ENCODE measurements at regions not wholly inside any gene's neighbourhood (a gene's known extent, or its start where the extent isn't known, plus 50 kb on each side); places are given as distances from the start of the nearest gene placed in this dataset.

DNA sequence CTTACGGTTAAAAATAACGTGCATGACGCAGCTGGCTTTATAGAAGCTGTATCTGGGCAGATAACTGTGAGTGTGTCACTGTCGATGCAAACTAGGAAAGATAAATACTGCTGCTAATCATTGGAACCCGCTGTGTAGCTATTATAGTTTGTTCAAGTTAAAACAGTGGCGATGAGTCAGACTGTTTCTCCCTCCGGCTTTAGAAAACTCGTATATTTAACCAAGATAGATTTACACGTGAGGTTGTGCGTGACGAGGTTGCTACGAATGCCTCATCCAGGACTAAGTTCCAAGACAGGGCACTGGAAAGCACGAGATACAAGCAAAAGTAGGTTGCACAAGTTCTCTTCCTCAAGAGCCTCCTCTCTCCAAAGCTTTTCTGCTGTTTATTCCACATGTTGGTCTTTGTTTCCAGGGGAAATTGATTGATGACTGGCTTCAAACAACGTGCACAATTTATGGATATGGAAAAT is 270.7 kb downstream of the FBXW7 start:
- TF ChIP-seq, protein P1, sequence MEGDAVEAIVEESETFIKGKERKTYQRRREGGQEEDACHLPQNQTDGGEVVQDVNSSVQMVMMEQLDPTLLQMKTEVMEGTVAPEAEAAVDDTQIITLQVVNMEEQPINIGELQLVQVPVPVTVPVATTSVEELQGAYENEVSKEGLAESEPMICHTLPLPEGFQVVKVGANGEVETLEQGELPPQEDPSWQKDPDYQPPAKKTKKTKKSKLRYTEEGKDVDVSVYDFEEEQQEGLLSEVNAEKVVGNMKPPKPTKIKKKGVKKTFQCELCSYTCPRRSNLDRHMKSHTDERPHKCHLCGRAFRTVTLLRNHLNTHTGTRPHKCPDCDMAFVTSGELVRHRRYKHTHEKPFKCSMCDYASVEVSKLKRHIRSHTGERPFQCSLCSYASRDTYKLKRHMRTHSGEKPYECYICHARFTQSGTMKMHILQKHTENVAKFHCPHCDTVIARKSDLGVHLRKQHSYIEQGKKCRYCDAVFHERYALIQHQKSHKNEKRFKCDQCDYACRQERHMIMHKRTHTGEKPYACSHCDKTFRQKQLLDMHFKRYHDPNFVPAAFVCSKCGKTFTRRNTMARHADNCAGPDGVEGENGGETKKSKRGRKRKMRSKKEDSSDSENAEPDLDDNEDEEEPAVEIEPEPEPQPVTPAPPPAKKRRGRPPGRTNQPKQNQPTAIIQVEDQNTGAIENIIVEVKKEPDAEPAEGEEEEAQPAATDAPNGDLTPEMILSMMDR (IDR thresholded peaks at IDR 0.05; ENCODE audit: poor library complexity): no peak
- TF ChIP-seq EZH2 (IDR thresholded peaks at IDR 0.05; ENCODE audit: borderline replicate concordance) (no peak), EZH2phosphoT487 (IDR thresholded peaks at IDR 0.05; ENCODE audit: low read depth, severe bottlenecking, unreplicated experiment) (no peak)
- DNase-seq (ENCODE audit: low spot score): peak; percentile 88
- WGBS (ENCODE audit: low lambda C conversion rate, missing lambda C conversion rate): 5% methylated on average over 14 of the region's 14 CpGs
- Histone ChIP-seq H3K36me3 (replicated peaks; ENCODE audit: insufficient read depth, low read depth) (no peaks in the 10 kb centered on the region), H3K27me3 (no peaks in the 10 kb centered on the region), H3K4me3 (no peak overlapping the region), H3K27ac (peak overlapping the region; percentile 74), H3K4me1 (ENCODE audit: insufficient read depth) (peaks cover 11% of the 10 kb centered on the region), H3K9me3 (ENCODE audit: low read depth) (peaks cover 6% of the 10 kb centered on the region), H4K20me1 (ENCODE audit: insufficient read depth, poor library complexity, severe bottlenecking) (no peaks in the 10 kb centered on the region), H3K4me2 (peak overlapping the region; percentile 66), H3K79me2 (no peaks in the 10 kb centered on the region), H2AFZ (no peak overlapping the region), H3K9me2 (replicated peaks; ENCODE audit: insufficient read depth) (no peaks in the 10 kb centered on the region)

DNA sequence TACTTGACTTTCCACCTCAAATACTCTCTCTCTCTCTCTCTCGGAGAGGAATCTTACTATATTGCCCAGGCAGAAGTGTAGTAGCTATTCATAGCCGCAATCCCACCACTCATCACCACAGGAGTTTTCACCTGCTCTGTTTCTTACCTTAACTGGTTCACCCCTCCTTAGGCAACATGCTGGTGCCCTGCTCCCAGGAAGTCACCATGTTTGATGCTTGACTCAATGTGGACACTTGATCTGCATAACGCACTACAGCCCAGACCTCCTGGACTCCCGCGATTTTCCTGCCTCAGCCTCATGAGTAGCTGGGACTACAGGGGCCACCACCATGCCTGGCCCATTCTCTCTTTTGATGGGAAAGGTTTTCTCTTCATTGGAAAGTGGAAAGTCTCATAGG is 271.8 kb downstream of the FBXW7 start:
- Histone ChIP-seq H3K27me3 (no peaks in the 10 kb centered on the region), H3K9me3 (ENCODE audit: low read depth) (peaks cover 6% of the 10 kb centered on the region), H3K27ac (no peak overlapping the region), H4K20me1 (ENCODE audit: insufficient read depth, poor library complexity, severe bottlenecking) (no peaks in the 10 kb centered on the region), H3K4me1 (ENCODE audit: insufficient read depth) (peaks cover 11% of the 10 kb centered on the region), H2AFZ (no peak overlapping the region), H3K4me3 (no peak overlapping the region), H3K9me2 (replicated peaks; ENCODE audit: insufficient read depth) (no peaks in the 10 kb centered on the region), H3K4me2 (no peak overlapping the region), H3K36me3 (replicated peaks; ENCODE audit: insufficient read depth, low read depth) (no peaks in the 10 kb centered on the region), H3K79me2 (no peaks in the 10 kb centered on the region)
- no peak for DNase-seq (ENCODE audit: low spot score)
- WGBS (ENCODE audit: low lambda C conversion rate, missing lambda C conversion rate): 97% methylated on average over 5 of the region's 5 CpGs
- TF ChIP-seq EZH2 (IDR thresholded peaks at IDR 0.05; ENCODE audit: borderline replicate concordance) (no peak), EZH2phosphoT487 (IDR thresholded peaks at IDR 0.05; ENCODE audit: low read depth, severe bottlenecking, unreplicated experiment) (no peak)
- TF ChIP-seq, protein P1 (IDR thresholded peaks at IDR 0.05; ENCODE audit: poor library complexity): no peak

DNA sequence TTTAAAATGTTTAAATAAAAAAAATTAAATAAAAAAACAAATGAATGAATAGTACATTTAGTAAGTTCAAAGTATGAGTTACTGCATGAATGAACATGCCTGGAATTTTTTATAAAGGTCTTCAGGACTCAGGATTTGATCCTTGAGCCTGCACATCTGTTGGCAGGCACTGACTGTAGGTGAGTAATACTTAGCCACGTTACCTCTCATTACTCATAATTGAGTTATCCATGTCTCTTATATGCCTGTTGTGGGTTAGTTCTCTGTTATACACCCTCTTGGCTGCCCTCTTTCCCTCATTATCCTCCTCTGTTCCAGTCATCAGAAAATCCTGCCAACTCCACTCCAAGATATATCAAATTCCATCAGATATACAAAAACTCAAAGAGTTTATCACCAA is 276.0 kb downstream of the FBXW7 start:
- peaks cover 6% of the 10 kb centered on the region for H3K9me3 ChIP-seq (ENCODE audit: low read depth)
- peaks cover 8% of the 10 kb centered on the region for H3K4me1 ChIP-seq (ENCODE audit: insufficient read depth)
- H3K79me2 ChIP-seq: no peaks in the 10 kb centered on the region
- no peaks in the 10 kb centered on the region for H3K27me3 ChIP-seq
- no peak overlapping the region for H3K4me3 ChIP-seq
- WGBS (ENCODE audit: low lambda C conversion rate, missing lambda C conversion rate): 68% methylated on average over 1 of the region's 1 CpG
- H4K20me1 ChIP-seq (ENCODE audit: insufficient read depth, poor library complexity, severe bottlenecking): no peaks in the 10 kb centered on the region
- H3K9me2 ChIP-seq (replicated peaks; ENCODE audit: insufficient read depth): no peaks in the 10 kb centered on the region
- TF ChIP-seq EZH2 (IDR thresholded peaks at IDR 0.05; ENCODE audit: borderline replicate concordance): no peak
- TF ChIP-seq EZH2phosphoT487 (IDR thresholded peaks at IDR 0.05; ENCODE audit: low read depth, severe bottlenecking, unreplicated experiment): no peak
- TF ChIP-seq, protein P1 (IDR thresholded peaks at IDR 0.05; ENCODE audit: poor library complexity): no peak
- no peak for DNase-seq (ENCODE audit: low spot score)
- no peak overlapping the region for H3K4me2 ChIP-seq
- no peak overlapping the region for H3K27ac ChIP-seq
- H3K36me3 ChIP-seq (replicated peaks; ENCODE audit: insufficient read depth, low read depth): no peaks in the 10 kb centered on the region
- no peak overlapping the region for H2AFZ ChIP-seq

Data from hepatocyte (in vitro differentiated cells).